Uterus (tissue), 3 donors: ENCODE measurements at regions not wholly inside any gene's neighbourhood (a gene's known extent, or its start where the extent isn't known, plus 50 kb on each side); places are given as distances from the start of the nearest gene placed in this dataset.

Experiments
- DNase-seq, 2 donors: peaks; one replicate each; pipeline ENCODE4 v3.0.0-alpha.2; 2019 to 2020
- H3K27ac ChIP-seq, 2 donors: fragments of 200-600 bp; sonication (generic); 1 replicate in 1 of 2; 2 replicates in 1 of 2; pipeline ENCODE4 v1.5.1; 2016 to 2018
- H3K27me3 ChIP-seq, 2 donors: fragments of 200-600 bp; sonication (generic); one replicate each; pipeline ENCODE4 v1.5.1; 2018 to 2019; ENCODE audit warnings: control low read depth in 1 of 2
- H3K36me3 ChIP-seq, 2 donors: fragments of 200-600 bp; sonication (generic); one replicate each; pipeline ENCODE4 v1.5.1; 2019; ENCODE audit warnings: control low read depth in 1 of 2
- H3K4me1 ChIP-seq, 2 donors: fragments of 200-600 bp; sonication (generic); one replicate each; pipeline ENCODE4 v1.5.1; 2018 to 2019; ENCODE audit warnings: control low read depth in 1 of 2
- H3K4me3 ChIP-seq, 2 donors: fragments of 200-600 bp; sonication (generic); 1 replicate in 1 of 2; 2 replicates in 1 of 2; pipeline ENCODE4 v1.5.1; 2018 to 2019; ENCODE audit warnings: mild to moderate bottlenecking in 1 of 2
- H3K9me3 ChIP-seq, 2 donors: fragments of 200-600 bp; sonication (generic); one replicate each; pipeline ENCODE4 v1.5.1; 2019; ENCODE audit warnings: control low read depth in 1 of 2
- CTCF ChIP-seq, 4 experiments: fragments of 200-600 bp in 2 of 4; fragments of 450-650 bp in 2 of 4; sonication (generic) in 2 of 4; IDR thresholded peaks; one replicate each; pipeline ENCODE4 v1.5.1; 2016 to 2019; ENCODE audit warnings: antibody characterized with exemption in 4 of 4, mild to moderate bottlenecking in 2 of 4, moderate library complexity in 1 of 4
- POLR2A ChIP-seq, 2 donors: fragments of 450-650 bp; IDR thresholded peaks; one replicate each; pipeline ENCODE4 v1.6.1; 2016; ENCODE audit warnings: antibody characterized with exemption in 2 of 2, mild to moderate bottlenecking in 1 of 2, moderate library complexity in 1 of 2
- intact Hi-C: fragments of 100-400 bp; cut with DNase I; formaldehyde crosslinking; loops from one replicate; pipeline ENCODE4 v1.15.1; 2023; ENCODE audit warnings: low total_unique reads
- donor health status: DM: yes; HTN: yes; CAD: no.

GRCh38 chr6:149201068-149201655 is 116.3 kb upstream of the TAB2 start:
- no peak for TF ChIP-seq POLR2A (IDR thresholded peaks at IDR 0.05)
- TF ChIP-seq CTCF (IDR thresholded peaks at IDR 0.05) = no peak
- Histone ChIP-seq H3K4me3 (no peak overlapping the region), H3K27me3 (no peaks in the 10 kb centered on the region), H3K4me1 (no peaks in the 10 kb centered on the region), H3K9me3 (no peaks in the 10 kb centered on the region), H3K27ac (no peak overlapping the region), H3K36me3 (no peaks in the 10 kb centered on the region)
- intact Hi-C loops = no loop called here
- DNase-seq = no peak

GRCh38 chr6:149202100-149202499 is 115.4 kb upstream of the TAB2 start:
- no peaks in the 10 kb centered on the region for H3K9me3 ChIP-seq
- DNase-seq = no peak
- no peaks in the 10 kb centered on the region for H3K27me3 ChIP-seq
- H3K4me3 ChIP-seq = no peak overlapping the region
- H3K36me3 ChIP-seq = no peaks in the 10 kb centered on the region
- no peak for TF ChIP-seq CTCF (IDR thresholded peaks at IDR 0.05)
- no peak for TF ChIP-seq POLR2A (IDR thresholded peaks at IDR 0.05)
- intact Hi-C loops = no loop called here
- H3K4me1 ChIP-seq = no peaks in the 10 kb centered on the region
- H3K27ac ChIP-seq = no peak overlapping the region

GRCh38 chr6:149202952-149203351 is 114.6 kb upstream of the TAB2 start:
- intact Hi-C loops = no loop called here
- DNase-seq = no peak
- Histone ChIP-seq H3K27me3 (no peaks in the 10 kb centered on the region), H3K36me3 (no peaks in the 10 kb centered on the region), H3K9me3 (no peaks in the 10 kb centered on the region), H3K4me1 (no peaks in the 10 kb centered on the region), H3K4me3 (no peak overlapping the region), H3K27ac (no peak overlapping the region)
- TF ChIP-seq POLR2A (IDR thresholded peaks at IDR 0.05) (no peak), CTCF (IDR thresholded peaks at IDR 0.05) (no peak)

- TF ChIP-seq CTCF (IDR thresholded peaks at IDR 0.05) (no peak), POLR2A (IDR thresholded peaks at IDR 0.05) (no peak)
- H3K36me3 ChIP-seq = no peaks in the 10 kb centered on the region
- no peaks in the 10 kb centered on the region for H3K9me3 ChIP-seq
- no peak overlapping the region for H3K27ac ChIP-seq
- no peak overlapping the region for H3K4me3 ChIP-seq
- H3K27me3 ChIP-seq = no peaks in the 10 kb centered on the region
- intact Hi-C loops = no loop called here
- H3K4me1 ChIP-seq = no peaks in the 10 kb centered on the region
- no peak for DNase-seq
Observed at GRCh38 chr6:149203509-149203908, 114.0 kb upstream of the TAB2 start.

GRCh38 chr6:149208134-149208601 is 109.3 kb upstream of the TAB2 start:
- intact Hi-C loops = no loop called here
- no peak for DNase-seq
- no peaks in the 10 kb centered on the region for H3K9me3 ChIP-seq
- no peaks in the 10 kb centered on the region for H3K36me3 ChIP-seq
- H3K4me1 ChIP-seq = peaks cover 0 to 6% of the 10 kb centered on the region in 2 donors
- no peak overlapping the region for H3K27ac ChIP-seq
- no peak for TF ChIP-seq POLR2A (IDR thresholded peaks at IDR 0.05)
- no peak for TF ChIP-seq CTCF (IDR thresholded peaks at IDR 0.05)
- H3K27me3 ChIP-seq = no peaks in the 10 kb centered on the region
- no peak overlapping the region for H3K4me3 ChIP-seq
